Mucosa of descending colon (tissue), 3 donors: ENCODE measurements at regions not wholly inside any gene's neighbourhood (a gene's known extent, or its start where the extent isn't known, plus 50 kb on each side); places are given as distances from the start of the nearest gene placed in this dataset.

Experiments
- ATAC-seq: fragments of 200-7000 bp; cut with Tn5 transposase; one replicate; pipeline ENCODE4 v1.9.1; 2020; ENCODE audit warnings: mild to moderate bottlenecking, moderate library complexity
- DNase-seq, 3 donors: peaks; one replicate each; pipeline ENCODE4 v3.0.0-alpha.2; 2020
- H3K36me3 ChIP-seq: fragments of 200-600 bp; one replicate; pipeline ENCODE4 v1.8.0; 2021; ENCODE audit warnings: low read depth, mild to moderate bottlenecking
- H3K4me1 ChIP-seq: fragments of 200-600 bp; one replicate; pipeline ENCODE4 v1.8.0; 2021; ENCODE audit warnings: low read depth, mild to moderate bottlenecking
- H3K4me3 ChIP-seq: fragments of 200-600 bp; one replicate; pipeline ENCODE4 v1.8.0; 2021; ENCODE audit warnings: mild to moderate bottlenecking
- H3K9me3 ChIP-seq: fragments of 200-600 bp; one replicate; pipeline ENCODE4 v1.8.0; 2021; ENCODE audit warnings: mild to moderate bottlenecking
- intact Hi-C, 2 donors: fragments of 100-400 bp; cut with DNase I in 1 of 2; cut with micrococcal nuclease in 1 of 2; formaldehyde crosslinking; loops; one replicate each; pipeline versions ENCODE4 v1.11.0 to v1.11.1; 2022; cut with DNase I, micrococcal nuclease
- TF ChIP-seq, protein P1 (sequence below): fragments of 200-600 bp; IDR thresholded peaks from one replicate; pipeline ENCODE4 v1.8.0; 2022; ENCODE audit warnings: antibody characterized with exemption, mild to moderate bottlenecking
- donor health status: DM: no; HTN: no; CAD: no; lungs with moderate emphysema.
- donor health status: DM: no; HTN: no; CAD: no.
- donor health status: DM: no; HTN: yes; CAD: no.

DNA sequence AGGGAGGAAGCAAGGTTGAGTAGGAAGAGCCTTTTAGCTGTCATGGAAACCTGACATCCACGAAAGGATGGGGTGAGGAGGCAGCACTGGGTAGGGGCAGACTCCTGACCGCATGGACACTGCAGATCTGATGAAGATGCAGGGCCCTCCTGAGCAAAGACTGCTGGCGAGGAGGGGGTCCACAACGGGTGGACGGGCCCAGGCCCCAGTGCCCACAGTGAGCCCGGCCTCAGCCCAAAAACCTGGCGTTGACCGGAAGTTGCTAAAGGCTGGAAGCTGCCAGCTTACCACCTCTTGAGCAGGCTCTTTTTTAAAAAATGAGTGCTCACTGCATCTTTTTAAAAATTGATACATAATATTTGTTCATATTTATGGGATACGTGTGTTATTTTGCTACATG lies 247.3 kb downstream of the SH3BP4 start:
- ATAC-seq = no peak
- intact Hi-C loops = no loop called here
- H3K36me3 ChIP-seq = no peaks in the 10 kb centered on the region
- no peaks in the 10 kb centered on the region for H3K4me1 ChIP-seq
- DNase-seq = no peak
- TF ChIP-seq, protein P1, sequence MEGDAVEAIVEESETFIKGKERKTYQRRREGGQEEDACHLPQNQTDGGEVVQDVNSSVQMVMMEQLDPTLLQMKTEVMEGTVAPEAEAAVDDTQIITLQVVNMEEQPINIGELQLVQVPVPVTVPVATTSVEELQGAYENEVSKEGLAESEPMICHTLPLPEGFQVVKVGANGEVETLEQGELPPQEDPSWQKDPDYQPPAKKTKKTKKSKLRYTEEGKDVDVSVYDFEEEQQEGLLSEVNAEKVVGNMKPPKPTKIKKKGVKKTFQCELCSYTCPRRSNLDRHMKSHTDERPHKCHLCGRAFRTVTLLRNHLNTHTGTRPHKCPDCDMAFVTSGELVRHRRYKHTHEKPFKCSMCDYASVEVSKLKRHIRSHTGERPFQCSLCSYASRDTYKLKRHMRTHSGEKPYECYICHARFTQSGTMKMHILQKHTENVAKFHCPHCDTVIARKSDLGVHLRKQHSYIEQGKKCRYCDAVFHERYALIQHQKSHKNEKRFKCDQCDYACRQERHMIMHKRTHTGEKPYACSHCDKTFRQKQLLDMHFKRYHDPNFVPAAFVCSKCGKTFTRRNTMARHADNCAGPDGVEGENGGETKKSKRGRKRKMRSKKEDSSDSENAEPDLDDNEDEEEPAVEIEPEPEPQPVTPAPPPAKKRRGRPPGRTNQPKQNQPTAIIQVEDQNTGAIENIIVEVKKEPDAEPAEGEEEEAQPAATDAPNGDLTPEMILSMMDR = no peak
- no peaks in the 10 kb centered on the region for H3K9me3 ChIP-seq
- H3K4me3 ChIP-seq = no peak overlapping the region

DNA sequence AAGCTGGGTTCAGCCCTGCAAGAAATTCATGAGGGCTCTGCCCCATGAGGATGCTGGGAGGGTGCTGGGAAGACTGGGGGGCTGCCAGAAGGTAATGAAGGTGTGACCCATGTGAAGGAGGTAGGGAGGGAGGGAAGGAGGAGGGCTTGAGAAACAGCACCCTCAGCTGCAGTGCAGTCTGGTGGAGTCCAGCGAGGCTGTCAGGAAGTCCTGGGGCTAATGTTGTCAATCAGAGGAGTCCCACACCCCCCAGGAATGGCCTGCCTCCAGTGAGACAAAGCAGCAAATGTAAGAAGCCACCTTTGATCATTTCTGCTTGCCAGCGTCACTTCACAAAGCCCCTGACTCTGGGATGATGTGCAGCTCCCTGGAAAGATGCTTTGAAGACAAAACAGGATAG lies 248.4 kb downstream of the SH3BP4 start:
- no peak for ATAC-seq
- Histone ChIP-seq H3K4me3 (no peak overlapping the region), H3K36me3 (no peaks in the 10 kb centered on the region), H3K4me1 (no peaks in the 10 kb centered on the region), H3K9me3 (no peaks in the 10 kb centered on the region)
- DNase-seq = no peak
- intact Hi-C loops = no loop called here
- TF ChIP-seq, protein P1 = no peak

DNA sequence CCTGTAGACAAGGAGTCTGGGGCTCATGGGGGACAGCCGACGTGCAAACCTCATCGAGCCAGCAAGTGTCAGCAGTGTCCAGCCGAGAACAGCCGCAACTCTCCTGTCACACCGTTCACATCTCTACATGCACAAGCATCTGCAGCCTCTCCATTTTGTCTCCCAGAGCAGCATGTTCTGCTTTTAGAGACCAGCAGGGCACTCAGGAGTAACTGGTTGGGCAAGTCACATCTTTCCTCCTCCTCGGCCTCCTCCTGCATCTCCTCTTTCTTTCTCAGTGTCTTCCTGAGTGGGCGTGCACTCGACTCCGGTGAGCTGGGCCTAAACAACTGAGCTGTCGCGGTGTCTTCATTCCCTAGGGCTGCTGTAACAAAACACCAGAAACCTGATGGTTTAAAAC lies 249.9 kb downstream of the SH3BP4 start:
- ATAC-seq (no peak), DNase-seq (no peak)
- intact Hi-C loops = no loop called here
- Histone ChIP-seq H3K4me1 (no peaks in the 10 kb centered on the region), H3K4me3 (no peak overlapping the region), H3K36me3 (no peaks in the 10 kb centered on the region), H3K9me3 (no peaks in the 10 kb centered on the region)
- TF ChIP-seq, protein P1 = no peak

DNA sequence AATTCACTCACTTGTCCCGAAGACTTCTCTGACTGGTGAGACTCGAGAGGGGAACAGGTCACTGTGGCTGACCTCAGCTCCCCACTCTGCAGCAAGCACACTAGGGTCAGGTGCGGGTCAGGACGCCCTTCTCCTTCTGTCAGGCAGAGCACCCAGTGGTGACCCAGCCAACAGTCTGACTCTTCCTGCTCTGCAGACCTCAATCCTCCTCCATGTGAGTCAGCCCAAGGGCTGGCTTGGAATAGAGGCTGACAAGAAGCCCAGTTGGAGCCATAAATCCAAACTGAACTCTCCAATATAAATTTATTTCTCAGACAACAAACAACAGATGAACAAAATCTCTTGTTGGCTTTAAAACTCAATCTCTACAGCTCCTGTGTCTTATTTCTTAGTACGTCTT lies 253.1 kb downstream of the SH3BP4 start:
- H3K9me3 ChIP-seq = no peaks in the 10 kb centered on the region
- DNase-seq (no peak), ATAC-seq (no peak)
- no peak overlapping the region for H3K4me3 ChIP-seq
- TF ChIP-seq, protein P1 = no peak
- no peaks in the 10 kb centered on the region for H3K4me1 ChIP-seq
- H3K36me3 ChIP-seq = no peaks in the 10 kb centered on the region
- intact Hi-C loops = no loop called here

DNA sequence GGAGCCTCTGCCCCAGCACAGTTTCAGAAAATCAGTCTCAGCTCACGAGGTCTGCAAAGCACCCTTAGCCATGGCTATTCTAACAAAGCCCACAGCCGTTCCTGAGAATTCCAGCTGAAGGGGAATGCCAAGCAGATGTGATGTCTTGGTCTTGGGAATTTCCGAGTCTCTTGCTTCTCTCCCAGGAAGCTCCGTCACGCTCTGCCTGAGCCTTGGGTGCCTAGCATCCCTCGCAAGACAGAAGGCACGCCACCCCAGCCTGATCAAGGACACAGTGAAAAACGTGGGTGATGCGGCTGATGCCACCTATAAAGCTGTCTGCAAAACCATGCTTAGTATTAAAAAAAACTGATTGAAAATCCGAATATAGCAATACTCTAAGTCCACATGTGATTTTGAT lies 254.6 kb downstream of the SH3BP4 start:
- intact Hi-C loops = no loop called here
- ATAC-seq = no peak
- Histone ChIP-seq H3K4me3 (no peak overlapping the region), H3K9me3 (no peaks in the 10 kb centered on the region), H3K4me1 (no peaks in the 10 kb centered on the region), H3K36me3 (no peaks in the 10 kb centered on the region)
- no peak for DNase-seq
- TF ChIP-seq, protein P1 = no peak

DNA sequence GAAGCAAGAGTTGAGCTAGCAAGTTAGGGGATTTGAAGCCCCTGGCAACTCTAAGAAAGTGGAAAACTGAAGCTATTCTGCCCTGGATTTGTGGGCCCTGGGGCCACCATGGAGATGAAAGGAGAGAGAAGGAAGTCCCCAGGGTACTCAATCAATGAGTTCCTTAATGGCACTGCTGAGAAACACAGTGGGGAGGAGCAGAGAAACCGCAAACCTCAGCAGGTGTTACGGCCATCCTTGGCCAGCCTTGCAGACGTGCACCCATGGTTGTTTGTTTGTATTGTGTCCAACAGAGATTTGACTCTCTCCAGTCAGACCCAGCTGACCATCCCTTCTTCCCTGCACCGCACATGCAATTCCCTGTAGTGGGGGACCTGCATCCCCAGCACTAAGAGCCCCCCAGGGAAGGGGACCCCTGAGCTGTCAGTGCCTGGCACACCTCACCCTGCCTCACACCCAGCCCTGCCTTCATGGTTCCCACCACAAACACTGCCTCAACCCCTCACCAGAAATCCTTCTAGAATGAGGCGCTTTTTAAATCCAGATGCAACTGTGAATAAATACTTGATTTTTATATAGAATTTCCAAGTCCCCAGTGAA lies 255.3 kb downstream of the SH3BP4 start:
- Histone ChIP-seq H3K36me3 (no peaks in the 10 kb centered on the region), H3K4me1 (no peaks in the 10 kb centered on the region), H3K9me3 (no peaks in the 10 kb centered on the region), H3K4me3 (no peak overlapping the region)
- ATAC-seq = no peak
- no peak for DNase-seq
- intact Hi-C loops = no loop called here
- TF ChIP-seq, protein P1 = no peak
